GM20000 (cell line): ENCODE measurements at regions not wholly inside any gene's neighbourhood (a gene's known extent, or its start where the extent isn't known, plus 50 kb on each side); places are given as distances from the start of the nearest gene placed in this dataset.

Experiments
- DNase-seq: peaks from one replicate; pipeline ENCODE4 v3.0.0; 2012; ENCODE audit warnings: low spot score
- TF ChIP-seq, protein P1 (sequence below): IDR thresholded peaks from 2 replicates; pipeline ENCODE4 v1.5.1; 2012; ENCODE audit warnings: mild to moderate bottlenecking, control low read depth; ENCODE audit errors: extremely low read depth, missing control alignments

DNA sequence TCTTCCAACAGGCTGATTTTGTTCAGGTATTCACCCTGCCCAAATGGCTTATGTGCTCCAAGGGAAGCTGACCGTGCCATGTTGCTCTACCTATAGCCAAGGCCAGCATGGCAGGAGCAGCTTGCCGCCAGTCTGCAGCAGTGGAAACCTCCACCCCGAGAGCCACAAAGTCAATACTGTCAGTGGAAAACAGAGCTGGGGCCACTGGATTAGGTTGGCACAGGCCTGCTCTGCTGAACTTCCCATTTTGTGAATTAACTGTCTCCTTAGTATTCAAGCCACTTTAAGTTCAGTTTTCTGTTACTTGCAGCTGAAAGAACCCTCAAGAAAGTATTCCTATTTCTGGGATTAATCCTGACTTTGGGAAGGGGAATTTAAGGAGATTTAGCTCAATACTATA is 63.8 kb upstream of the XCR1 start:
- DNase-seq: no peak
- TF ChIP-seq, protein P1, sequence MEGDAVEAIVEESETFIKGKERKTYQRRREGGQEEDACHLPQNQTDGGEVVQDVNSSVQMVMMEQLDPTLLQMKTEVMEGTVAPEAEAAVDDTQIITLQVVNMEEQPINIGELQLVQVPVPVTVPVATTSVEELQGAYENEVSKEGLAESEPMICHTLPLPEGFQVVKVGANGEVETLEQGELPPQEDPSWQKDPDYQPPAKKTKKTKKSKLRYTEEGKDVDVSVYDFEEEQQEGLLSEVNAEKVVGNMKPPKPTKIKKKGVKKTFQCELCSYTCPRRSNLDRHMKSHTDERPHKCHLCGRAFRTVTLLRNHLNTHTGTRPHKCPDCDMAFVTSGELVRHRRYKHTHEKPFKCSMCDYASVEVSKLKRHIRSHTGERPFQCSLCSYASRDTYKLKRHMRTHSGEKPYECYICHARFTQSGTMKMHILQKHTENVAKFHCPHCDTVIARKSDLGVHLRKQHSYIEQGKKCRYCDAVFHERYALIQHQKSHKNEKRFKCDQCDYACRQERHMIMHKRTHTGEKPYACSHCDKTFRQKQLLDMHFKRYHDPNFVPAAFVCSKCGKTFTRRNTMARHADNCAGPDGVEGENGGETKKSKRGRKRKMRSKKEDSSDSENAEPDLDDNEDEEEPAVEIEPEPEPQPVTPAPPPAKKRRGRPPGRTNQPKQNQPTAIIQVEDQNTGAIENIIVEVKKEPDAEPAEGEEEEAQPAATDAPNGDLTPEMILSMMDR: no peak

DNA sequence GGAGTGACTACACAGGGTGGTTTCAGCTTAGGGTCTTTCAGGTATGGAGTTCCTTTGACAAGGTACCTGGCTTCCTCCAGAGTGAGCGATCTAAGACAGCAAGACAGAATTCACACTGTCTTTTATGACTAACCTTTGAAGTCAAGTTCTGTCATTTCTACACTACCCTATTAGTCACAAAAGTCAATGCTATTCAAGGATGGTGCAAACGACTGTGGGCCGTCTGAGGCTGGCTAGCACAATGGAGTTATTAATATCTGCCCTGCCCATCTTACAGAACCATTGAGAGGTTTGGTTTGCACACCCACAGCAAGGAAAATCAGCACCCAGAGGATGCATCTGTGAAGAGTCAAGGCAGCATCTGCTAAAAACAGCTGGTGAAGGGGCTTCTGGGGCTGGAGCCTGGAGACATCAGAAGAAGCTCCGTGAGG is 62.9 kb upstream of the XCR1 start:
- TF ChIP-seq, protein P1: no peak
- DNase-seq: peak; percentile 22

DNA sequence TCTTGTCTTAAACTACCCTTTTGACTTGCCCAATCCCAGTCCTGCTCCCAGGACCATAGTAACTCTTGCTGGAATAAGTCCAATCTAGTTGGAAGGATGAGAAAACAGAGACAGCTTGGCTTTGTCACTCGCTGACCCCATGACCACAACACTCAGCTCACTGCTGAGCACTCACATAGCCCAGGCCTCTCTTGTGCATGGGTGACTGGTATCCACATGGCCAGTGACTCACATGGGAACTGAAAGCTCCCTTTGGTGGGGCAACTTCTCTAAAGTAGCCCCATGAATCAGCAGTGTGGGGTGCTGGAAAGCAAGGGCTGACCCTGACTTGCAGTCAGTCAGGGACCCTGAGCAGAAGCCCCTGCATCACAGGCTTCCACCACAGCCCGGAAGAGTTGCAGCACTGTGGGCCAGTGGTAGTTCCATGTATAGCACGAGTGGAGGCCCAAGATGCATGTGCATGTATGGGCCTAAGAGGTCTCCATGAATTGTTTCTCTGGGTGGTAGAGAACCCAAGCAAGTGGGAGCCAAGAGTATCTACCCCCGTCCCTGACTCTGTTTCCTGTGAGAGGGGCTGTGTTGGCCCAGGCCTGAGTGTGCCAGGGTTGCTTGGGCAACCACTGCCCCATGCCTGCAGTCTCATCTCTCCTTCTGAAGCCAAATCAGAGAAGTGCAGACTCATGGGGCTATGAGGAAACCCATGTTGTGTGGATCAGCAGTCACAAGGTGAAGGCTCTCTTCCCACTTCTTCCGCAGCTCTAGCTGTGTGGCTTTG is 62.1 kb upstream of the XCR1 start:
- TF ChIP-seq, protein P1: no peak
- DNase-seq: peak; percentile 38

DNA sequence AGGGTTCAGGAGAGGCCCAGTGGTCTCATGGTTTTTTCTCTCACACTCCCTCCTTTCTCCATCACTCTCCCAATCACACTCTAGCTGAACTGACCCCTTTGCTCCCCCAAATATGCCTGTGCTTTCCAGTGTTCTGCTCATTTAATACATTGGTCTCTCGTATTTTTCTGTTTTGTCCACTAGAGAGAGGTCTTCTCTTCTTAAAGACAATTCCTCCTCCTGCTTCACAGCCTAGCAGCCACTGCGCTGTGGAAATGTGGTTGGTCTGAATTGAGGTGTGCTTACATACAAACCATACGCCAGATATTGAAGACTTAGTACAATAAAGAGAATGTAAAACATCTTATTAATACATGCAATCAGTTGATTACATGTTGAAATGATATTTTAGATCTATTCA is 60.6 kb upstream of the XCR1 start:
- DNase-seq: peak; percentile 24
- TF ChIP-seq, protein P1: no peak

DNA sequence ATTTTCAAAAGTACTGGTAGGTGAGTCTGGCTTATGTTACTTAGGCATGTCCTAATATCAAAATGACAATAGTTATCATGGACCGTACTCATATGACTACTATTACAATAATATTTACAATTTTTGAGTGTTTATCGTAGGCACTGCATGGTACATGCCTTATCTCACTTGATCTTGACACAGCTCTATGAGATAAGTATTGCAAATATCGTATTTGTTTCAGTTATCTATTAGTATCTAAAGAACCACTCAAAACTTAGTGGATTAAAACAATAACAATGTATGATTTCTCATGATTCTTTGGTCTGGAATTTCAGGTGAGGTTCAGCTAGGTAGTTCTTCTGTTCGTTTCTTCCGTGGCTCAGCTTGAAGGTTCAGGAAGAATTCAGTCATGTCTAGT is 59.7 kb upstream of the XCR1 start:
- TF ChIP-seq, protein P1: no peak
- no peak for DNase-seq

DNA sequence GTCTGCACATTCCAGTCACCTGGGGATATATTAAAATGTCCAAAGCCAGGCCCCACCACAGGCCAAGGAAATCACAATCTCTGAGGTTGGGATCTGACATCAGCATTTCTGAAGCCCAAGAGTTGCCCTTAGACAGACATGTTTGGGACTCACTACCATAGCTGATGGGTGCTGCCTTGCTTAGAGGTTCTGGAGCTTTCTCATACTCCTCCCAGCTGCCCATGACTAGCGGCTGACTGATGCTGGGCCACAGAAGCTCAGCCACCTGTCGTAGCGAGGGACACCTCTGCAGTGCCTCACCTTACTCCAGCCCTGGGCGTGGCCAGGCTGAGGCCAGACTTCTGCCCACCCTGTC is 58.8 kb upstream of the XCR1 start:
- TF ChIP-seq, protein P1: no peak

DNA sequence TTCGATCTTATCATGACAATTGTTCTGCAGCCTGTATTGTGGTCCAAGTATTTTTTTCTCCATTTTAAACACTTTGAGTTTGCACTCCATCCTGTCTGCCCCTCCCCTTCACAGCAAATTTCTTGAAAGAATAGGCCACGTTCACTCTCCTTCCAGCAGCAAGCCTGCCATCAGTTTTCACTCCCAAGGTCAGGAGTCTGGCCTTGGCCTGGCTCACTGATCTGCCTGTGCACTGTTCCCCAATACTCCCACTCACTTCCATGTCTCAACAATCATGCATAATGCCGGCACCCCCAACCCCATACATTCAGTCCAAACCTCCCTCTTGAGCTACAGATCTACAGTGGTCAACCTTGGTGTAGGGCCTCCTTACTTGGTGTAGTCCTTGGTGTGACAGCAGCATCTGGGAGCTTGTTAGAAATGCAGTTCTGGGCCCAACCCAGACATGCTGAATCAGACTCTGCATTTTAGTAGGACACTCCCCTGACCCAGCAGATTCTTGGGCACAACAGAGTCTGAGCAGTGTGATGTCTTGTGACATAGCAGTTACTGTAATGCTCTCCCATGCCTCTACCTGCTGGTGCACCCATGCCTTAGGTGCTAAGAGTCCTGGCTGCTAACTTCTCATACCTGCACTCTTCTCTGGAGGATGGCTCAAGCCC is 58.3 kb upstream of the XCR1 start:
- no peak for DNase-seq
- TF ChIP-seq, protein P1: no peak

More for the DNA sequence above, 58.8 kb upstream of the XCR1 start:
- DNase-seq: no peak
